Astrocyte (in vitro differentiated cells and primary cell): ENCODE measurements at regions not wholly inside any gene's neighbourhood (a gene's known extent, or its start where the extent isn't known, plus 50 kb on each side); places are given as distances from the start of the nearest gene placed in this dataset.

Experiments
- EZH2 ChIP-seq: IDR thresholded peaks from 2 replicates; pipeline ENCODE4 v1.6.1; 2012; ENCODE audit warnings: mild to moderate bottlenecking, low read length, inconsistent platforms; ENCODE audit not compliant: insufficient read depth
- TF ChIP-seq, protein P1 (sequence below): IDR thresholded peaks from 2 replicates; pipeline ENCODE4 v1.5.1; 2011; ENCODE audit warnings: low read depth, mild to moderate bottlenecking, inconsistent platforms, low read length, moderate library complexity; ENCODE audit not compliant: insufficient read depth

DNA sequence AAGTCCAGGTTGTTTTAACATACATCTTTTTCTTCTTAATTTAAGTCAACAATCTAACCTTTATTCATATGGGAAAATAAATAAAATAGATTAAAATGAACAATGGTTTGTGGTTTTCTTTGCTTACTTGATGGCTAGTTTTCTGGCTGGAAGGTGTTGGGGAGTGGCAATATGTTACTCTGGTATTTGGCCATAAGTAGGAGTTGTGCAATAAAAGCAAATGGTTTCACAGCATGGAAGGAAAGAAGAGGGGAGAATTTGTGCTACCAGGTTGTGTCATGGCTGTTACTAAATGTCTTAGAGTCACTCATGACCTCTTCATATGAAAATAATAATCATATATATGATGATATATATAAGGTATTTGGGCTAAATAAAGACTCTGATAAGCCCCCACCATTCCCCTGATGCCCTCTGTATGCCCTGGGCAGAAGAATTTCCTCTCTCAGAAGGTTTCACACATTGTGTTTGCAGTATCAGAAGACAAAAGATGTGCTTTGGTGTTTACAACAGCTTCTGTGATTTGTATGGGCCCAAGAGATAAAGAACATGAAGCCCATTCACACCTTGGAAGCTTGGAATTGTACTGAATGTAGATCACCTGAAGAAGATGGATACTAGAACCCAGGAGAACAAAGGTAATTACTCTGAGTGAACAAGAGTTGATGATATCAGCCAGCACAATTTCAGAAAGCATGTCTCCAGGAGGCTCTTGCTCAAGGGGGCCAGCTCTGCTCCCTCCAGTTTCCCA is 160.9 kb downstream of the ALG10B start:
- TF ChIP-seq, protein P1, sequence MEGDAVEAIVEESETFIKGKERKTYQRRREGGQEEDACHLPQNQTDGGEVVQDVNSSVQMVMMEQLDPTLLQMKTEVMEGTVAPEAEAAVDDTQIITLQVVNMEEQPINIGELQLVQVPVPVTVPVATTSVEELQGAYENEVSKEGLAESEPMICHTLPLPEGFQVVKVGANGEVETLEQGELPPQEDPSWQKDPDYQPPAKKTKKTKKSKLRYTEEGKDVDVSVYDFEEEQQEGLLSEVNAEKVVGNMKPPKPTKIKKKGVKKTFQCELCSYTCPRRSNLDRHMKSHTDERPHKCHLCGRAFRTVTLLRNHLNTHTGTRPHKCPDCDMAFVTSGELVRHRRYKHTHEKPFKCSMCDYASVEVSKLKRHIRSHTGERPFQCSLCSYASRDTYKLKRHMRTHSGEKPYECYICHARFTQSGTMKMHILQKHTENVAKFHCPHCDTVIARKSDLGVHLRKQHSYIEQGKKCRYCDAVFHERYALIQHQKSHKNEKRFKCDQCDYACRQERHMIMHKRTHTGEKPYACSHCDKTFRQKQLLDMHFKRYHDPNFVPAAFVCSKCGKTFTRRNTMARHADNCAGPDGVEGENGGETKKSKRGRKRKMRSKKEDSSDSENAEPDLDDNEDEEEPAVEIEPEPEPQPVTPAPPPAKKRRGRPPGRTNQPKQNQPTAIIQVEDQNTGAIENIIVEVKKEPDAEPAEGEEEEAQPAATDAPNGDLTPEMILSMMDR: no peak
- no peak for TF ChIP-seq EZH2
